HG03280 (cell line): ENCODE measurements at regions not wholly inside any gene's neighbourhood (a gene's known extent, or its start where the extent isn't known, plus 50 kb on each side); places are given as distances from the start of the nearest gene placed in this dataset.

Source experiments
- ATAC-seq: cut with Tn5 transposase; IDR thresholded peaks from one replicate; pipeline ENCODE4 v1.9.1; 2021; ENCODE audit warnings: mild to moderate bottlenecking, moderate library complexity; ENCODE audit not compliant: unreplicated experiment

- no peak for ATAC-seq
Observed at GRCh38 chr18:67241299-67241698, 275.2 kb downstream of the DSEL start.

GRCh38 chr18:67239826-67240225 is 276.7 kb downstream of the DSEL start:
- ATAC-seq = no peak

DNA sequence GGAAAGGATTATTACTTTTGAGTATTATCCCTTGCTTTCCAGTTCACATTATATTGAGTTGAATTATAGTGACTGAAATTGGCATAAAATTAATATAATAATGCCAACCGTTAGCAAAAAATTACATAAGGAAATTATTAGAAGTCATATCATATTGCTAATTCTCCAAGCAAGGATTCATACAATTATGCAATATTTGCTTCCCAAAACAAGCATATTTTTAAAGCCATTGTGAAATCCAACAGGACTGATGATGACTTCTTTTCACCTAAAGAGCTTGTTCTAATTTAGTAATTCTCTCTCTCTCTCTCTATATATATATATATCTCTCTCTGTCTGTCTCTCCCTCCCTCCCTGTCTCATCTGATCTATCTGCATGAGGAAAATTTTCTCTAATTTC is 283.5 kb downstream of the DSEL start:
- ATAC-seq = no peak

GRCh38 chr18:67232406-67232805 is 284.1 kb downstream of the DSEL start:
- ATAC-seq = no peak

DNA sequence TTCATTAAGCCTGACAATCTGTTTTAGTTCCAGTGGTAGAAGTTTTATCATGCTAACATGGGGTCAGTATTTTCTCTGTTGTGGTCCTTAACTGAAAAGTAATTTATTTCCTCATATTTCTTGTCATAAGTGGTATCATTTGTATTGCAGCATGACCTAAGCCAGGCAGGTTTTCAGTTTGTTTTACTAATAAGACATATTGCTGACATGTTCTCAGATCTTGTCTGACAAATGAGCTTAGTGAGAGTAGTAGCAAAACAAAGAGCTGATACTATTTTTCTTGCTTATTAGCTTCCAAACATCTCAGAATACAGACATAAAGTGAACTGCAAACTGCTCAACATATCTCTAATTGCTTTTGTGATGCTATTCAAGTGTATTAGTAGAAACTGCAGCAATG is 293.6 kb downstream of the DSEL start:
- no peak for ATAC-seq

GRCh38 chr18:67219821-67220220 is 296.7 kb downstream of the DSEL start:
- ATAC-seq = no peak

DNA sequence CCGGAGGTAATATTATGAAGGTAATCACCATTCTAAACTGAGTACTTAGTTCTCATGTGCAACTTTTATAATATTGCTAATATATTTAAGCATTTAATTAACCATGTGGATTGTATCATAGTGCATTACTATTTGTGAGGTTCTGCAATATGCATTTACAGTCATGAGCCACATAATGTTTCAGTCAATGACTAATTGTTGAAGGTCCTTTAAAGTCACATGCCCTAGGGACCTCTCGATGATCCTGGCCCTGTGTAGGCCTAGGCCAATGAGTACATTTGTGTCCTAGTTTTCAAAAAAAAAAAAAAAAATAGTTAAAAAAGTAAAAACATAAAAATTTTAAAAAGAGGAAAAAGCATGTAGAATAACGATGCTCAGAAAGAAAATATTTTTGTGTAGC is 298.0 kb downstream of the DSEL start:
- no peak for ATAC-seq

- ATAC-seq = peak; percentile 91
Observed at GRCh38 chr18:67217551-67218166, 298.9 kb downstream of the DSEL start.

DNA sequence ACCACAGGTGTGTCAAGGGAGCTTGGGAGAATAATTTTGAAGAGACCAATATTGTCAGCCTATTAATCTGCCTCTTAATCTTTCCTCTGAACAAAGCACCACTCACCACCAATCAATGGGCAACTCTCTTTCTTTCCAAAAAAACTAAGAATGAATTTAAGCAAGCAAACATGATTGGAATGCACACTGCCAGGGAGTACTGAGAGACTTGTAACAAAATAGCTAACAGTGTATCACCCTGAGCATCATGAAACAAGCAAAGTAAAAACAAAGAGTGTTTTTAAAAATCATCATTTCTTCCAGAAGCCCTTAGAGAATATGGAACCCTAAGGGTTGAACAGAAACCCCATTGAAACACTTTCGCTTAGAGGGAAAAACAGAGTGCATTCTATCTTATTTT is 299.7 kb downstream of the DSEL start:
- ATAC-seq = no peak

DNA sequence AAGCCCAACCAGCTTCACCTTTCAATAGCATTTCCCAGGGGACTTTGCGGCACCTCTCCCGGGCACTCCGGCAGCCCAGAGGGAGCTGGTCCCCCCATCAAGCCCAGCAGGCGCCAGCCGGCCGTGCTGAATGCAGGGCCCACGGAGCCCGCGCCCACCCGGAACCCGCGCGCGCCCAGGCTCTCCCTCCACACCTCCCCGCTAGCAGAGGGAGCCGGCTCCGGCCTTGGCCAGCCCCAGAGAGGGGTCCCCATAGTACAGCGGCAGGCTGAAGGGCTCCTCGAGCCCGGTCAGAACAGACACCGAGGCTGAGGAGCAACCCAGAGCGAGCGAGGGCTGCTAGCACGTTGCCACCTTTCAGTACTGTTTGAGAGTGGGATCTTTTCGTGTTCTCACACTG is 300.8 kb downstream of the DSEL start:
- no peak for ATAC-seq

DNA sequence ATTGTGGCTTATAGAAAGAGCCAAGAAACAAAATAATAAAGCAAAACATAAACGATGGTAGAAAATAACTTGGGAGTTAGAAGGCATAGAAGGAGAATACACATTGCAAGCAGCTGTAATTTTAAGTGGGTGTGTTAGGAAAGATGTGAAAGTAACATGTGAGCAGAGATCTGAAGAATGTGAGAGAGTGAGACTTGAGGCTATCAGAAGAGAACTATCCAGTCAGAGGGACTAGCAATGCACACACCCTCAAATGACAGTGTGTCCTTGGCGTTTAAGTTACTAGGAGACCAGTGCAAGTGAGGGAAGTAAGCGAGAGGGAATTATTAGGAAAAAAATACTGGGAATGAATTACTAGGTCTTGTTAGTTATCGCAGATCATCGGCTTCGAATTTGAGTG is 304.9 kb downstream of the DSEL start:
- ATAC-seq = no peak

GRCh38 chr18:67200665-67201064 is 315.9 kb downstream of the DSEL start:
- no peak for ATAC-seq

- peak; percentile 95 for ATAC-seq
Observed at GRCh38 chr18:67199993-67200617, 316.4 kb downstream of the DSEL start.

DNA sequence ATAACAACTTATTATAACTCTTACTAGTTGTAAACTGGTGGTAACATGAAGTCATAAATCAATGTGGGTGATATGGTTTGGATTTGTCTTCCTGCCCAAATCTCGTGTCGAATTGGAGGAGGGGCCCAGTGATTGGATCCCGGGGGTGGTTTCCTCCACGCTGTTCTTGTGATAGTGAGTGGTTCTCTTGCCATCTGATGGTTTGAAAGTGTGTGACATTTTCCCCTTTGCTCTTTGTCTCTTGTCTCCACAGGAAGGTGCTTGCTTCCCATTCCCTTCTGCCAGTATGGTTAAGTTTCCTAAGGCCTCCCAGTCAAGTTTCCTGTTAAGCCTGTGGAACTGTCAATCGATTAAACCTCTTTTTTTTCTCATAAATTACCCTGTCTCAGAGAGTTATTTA is 321.6 kb downstream of the DSEL start:
- ATAC-seq = no peak

DNA sequence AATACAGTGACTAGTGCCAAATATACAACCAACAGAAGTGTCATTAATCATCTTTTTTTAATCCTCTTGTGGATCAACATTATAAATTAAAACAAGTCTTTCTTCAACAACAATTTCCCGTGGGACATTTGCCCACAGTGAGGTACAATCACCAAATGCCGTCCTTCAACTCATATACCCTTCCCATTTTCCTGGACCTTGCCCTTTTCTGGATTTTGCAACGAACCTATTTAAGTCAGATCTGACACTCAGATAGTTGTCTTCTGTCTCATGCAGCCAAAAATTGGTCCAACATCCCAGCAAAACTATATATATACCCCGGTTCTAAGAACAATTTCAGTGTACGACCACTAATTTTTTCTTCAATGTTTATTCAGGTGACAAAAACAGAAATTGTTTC is 324.0 kb downstream of the DSEL start:
- ATAC-seq = no peak

GRCh38 chr18:67183398-67183797 is 333.1 kb downstream of the DSEL start:
- ATAC-seq = no peak

DNA sequence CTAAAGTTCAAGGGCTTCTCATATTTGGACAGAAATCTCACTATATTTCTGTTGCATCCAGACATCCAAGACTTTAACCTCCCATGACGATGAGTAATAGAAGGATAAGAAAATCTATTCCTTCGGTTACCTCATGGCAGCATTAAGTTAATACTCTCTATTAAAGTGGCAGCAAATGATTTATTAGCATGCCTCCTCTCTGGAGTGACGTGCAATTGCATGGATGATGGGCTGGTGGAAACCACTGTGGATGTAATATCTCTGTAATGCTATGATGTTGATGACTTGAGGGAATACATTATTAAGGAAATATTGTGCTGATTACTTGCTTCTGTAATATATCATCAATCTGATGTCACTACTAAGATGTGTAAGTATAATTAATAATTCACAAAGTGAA is 336.8 kb downstream of the DSEL start:
- no peak for ATAC-seq

DNA sequence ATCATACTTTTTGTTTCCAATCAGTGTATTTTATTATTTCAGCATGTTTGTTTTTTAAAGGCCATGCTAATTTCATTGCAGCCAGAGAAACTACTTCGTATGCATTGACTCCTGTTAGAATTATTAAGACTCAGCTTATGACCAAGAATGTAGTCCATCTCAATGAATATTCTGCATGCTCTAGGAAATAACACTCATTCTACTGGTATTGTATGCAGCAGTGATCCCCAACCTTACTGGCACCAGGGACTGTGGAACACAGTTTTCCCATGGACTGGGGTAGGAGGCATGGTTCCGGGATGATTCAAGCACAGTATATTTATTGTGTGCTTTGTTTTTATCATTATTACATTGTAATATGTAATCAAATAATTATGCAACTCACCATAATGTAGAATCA is 356.9 kb downstream of the DSEL start:
- no peak for ATAC-seq

DNA sequence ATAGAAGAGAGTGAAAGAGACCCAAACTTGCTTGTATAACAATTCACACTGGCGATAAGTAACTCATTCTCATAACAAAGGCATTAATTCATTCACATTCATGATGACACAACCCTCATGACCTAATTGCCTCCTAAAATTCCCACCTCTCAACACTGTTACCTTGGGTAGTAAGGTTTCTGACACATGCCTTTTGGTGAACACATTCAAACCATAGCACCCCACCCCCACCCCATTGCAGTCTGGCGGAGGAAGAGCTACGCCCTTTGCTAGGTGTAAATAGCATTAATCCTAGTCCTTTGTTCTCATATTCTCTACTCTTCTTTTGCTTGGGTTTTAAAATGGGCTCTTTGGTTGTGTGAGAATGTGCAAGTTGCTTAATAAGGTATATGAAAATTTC is 361.5 kb downstream of the DSEL start:
- ATAC-seq = no peak

DNA sequence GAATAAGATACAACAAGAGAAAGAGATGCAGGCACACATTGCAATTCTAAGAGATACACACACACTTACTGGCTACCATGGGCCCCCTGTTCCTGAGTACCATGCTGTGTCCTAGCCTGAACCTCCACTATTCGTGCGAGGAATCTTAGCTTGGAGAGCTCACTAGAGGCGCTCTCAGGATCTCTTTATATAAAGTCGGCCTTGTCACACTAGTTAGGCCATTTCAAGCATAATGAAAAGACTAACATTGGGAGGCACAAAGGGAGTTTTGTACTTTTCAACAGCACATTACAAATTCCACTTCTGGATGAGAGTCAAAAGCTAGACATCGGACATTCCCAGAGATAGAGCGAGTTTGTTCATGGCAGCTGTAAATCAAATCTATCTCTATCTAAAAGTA is 365.2 kb downstream of the DSEL start:
- ATAC-seq = no peak

GRCh38 chr18:67145586-67146292 is 370.8 kb downstream of the DSEL start:
- ATAC-seq = no peak

GRCh38 chr18:67144329-67144728 is 372.2 kb downstream of the DSEL start:
- no peak for ATAC-seq
